ENCODE measurements at regions not wholly inside any gene's neighbourhood (a gene's known extent, or its start where the extent isn't known, plus 50 kb on each side); places are given as distances from the start of the nearest gene placed in this dataset.

DNA sequence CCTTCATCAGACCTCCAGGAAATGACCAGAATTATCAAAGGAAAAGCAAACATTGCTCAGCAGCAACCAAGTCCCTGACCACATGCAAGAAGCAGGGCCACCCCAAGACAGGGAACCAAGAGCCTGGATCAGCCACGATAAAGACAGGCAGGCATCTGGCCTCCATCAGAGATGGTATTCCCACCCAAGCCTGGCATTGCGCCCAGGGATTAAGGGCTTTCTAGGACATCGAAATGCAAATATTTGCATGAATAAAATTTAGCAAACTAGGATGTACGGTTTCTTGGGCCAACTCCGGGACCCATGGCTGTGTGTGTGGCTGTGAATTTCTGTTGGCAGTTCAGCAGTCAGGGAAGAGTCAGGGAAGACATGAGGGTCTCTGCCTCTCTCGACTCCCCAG lies 241.4 kb upstream of the DYNLRB2 start:
- TF ChIP-seq, protein P1, sequence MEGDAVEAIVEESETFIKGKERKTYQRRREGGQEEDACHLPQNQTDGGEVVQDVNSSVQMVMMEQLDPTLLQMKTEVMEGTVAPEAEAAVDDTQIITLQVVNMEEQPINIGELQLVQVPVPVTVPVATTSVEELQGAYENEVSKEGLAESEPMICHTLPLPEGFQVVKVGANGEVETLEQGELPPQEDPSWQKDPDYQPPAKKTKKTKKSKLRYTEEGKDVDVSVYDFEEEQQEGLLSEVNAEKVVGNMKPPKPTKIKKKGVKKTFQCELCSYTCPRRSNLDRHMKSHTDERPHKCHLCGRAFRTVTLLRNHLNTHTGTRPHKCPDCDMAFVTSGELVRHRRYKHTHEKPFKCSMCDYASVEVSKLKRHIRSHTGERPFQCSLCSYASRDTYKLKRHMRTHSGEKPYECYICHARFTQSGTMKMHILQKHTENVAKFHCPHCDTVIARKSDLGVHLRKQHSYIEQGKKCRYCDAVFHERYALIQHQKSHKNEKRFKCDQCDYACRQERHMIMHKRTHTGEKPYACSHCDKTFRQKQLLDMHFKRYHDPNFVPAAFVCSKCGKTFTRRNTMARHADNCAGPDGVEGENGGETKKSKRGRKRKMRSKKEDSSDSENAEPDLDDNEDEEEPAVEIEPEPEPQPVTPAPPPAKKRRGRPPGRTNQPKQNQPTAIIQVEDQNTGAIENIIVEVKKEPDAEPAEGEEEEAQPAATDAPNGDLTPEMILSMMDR (conservative IDR thresholded peaks at IDR 0.05; ENCODE audit: low read depth, low read length): no peak
- TF ChIP-seq EZH2 (IDR thresholded peaks at IDR 0.05; ENCODE audit: borderline replicate concordance, low read depth, low read length, poor library complexity, severe bottlenecking): no peak
